ENCODE measurements at regions not wholly inside any gene's neighbourhood (a gene's known extent, or its start where the extent isn't known, plus 50 kb on each side); places are given as distances from the start of the nearest gene placed in this dataset.

DNA sequence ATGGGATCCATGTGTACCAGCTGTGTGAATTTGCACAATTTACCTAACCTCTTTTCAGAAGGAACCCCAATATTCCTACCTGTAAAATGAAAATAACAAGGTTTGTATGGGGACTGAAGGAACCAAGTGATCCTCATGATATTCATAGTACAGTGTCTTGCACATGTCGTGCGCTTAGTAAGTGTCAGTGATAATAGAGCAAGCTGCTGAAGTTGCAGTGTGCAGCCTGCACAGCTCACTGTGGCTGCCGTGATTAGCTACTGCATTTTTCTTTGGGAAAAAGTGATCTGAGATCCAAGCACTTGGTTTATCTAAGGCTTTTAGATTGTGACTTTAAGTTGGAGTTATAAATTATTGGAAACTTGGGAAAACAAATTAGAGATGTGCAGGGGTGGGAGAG is 135.9 kb upstream of the FRY start:
- peaks cover 7 to 21% of the 10 kb centered on the region in 2 experiments for H3K4me1 Mint-ChIP-seq
- no peaks in the 10 kb centered on the region for H3K79me1 ChIP-seq (ENCODE audit: insufficient read depth, low read depth, low read length, poor library complexity, severe bottlenecking)
- no peak overlapping the region for H4K5ac ChIP-seq (ENCODE audit: insufficient read length, low read depth, low read length)
- H2AK5ac ChIP-seq (ENCODE audit: insufficient read length, low read length): no peak overlapping the region
- no peaks in the 10 kb centered on the region for H3K9me3 ChIP-seq (ENCODE audit: control insufficient read depth, low read depth, low read length)
- H3K4me3 Mint-ChIP-seq: no peak overlapping the region
- H3K4me1 ChIP-seq (ENCODE audit: insufficient read depth, low read length): no peaks in the 10 kb centered on the region
- H3K18ac ChIP-seq (ENCODE audit: insufficient read length, low read depth, low read length): no peak overlapping the region
- no peaks in the 10 kb centered on the region for H3K27me3 ChIP-seq (ENCODE audit: insufficient read depth, low read length)
- no peak overlapping the region for H4K8ac ChIP-seq (replicated peaks; ENCODE audit: insufficient read length, low read depth, low read length)
- H3K23me2 ChIP-seq (ENCODE audit: insufficient read length, low read depth, low read length, poor library complexity, severe bottlenecking): no peaks in the 10 kb centered on the region
- peaks cover 3 to 4% of the 10 kb centered on the region in 2 experiments; a peak in 4 of 5 replicates for H3K9me3 Mint-ChIP-seq
- no peak for DNase-seq
- H3K4me2 ChIP-seq (ENCODE audit: insufficient read depth, insufficient read length, low read length): no peak overlapping the region
- no peak overlapping the region for H4K91ac ChIP-seq (ENCODE audit: insufficient read length, low read depth, low read length)
- no peak overlapping the region for H3K27ac Mint-ChIP-seq
- no peak overlapping the region for H3K56ac ChIP-seq (ENCODE audit: insufficient read length, low read depth, low read length)
- H3K9ac ChIP-seq (ENCODE audit: extremely low read depth, insufficient read length, low read length): no peak overlapping the region
- H3K27me3 Mint-ChIP-seq (ENCODE audit: low read depth): no peaks in the 10 kb centered on the region
- no peak overlapping the region for H3T11ph ChIP-seq (ENCODE audit: low read length)
- no peak overlapping the region for H2AFZ ChIP-seq (ENCODE audit: low read length)
- H2BK5ac ChIP-seq (ENCODE audit: insufficient read length, low read length): no peak overlapping the region
- no peaks in the 10 kb centered on the region for H3K79me2 ChIP-seq (ENCODE audit: insufficient read depth, low read length)
- H4K20me1 ChIP-seq (ENCODE audit: control insufficient read depth, insufficient read depth, insufficient read length): no peaks in the 10 kb centered on the region
- H3K36me3 Mint-ChIP-seq (ENCODE audit: insufficient read depth in 1 of 3, low read depth in 3 of 3): peaks cover 0 to 6% (median 0%) of the 10 kb centered on the region in 3 experiments; a peak in 2 of 7 replicates
- TF ChIP-seq, protein P1, sequence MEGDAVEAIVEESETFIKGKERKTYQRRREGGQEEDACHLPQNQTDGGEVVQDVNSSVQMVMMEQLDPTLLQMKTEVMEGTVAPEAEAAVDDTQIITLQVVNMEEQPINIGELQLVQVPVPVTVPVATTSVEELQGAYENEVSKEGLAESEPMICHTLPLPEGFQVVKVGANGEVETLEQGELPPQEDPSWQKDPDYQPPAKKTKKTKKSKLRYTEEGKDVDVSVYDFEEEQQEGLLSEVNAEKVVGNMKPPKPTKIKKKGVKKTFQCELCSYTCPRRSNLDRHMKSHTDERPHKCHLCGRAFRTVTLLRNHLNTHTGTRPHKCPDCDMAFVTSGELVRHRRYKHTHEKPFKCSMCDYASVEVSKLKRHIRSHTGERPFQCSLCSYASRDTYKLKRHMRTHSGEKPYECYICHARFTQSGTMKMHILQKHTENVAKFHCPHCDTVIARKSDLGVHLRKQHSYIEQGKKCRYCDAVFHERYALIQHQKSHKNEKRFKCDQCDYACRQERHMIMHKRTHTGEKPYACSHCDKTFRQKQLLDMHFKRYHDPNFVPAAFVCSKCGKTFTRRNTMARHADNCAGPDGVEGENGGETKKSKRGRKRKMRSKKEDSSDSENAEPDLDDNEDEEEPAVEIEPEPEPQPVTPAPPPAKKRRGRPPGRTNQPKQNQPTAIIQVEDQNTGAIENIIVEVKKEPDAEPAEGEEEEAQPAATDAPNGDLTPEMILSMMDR (conservative IDR thresholded peaks at IDR 0.05): no peak
- H2BK15ac ChIP-seq (ENCODE audit: low read depth, low read length): no peak overlapping the region
- H2BK12ac ChIP-seq (ENCODE audit: insufficient read length, low read depth, low read length): no peak overlapping the region
- H3K27ac ChIP-seq (ENCODE audit: insufficient read length, low read depth, low read length): no peak overlapping the region
- H2BK20ac ChIP-seq (ENCODE audit: low read depth, low read length, poor library complexity, severe bottlenecking): no peak overlapping the region
- no CpG with 5 or more reads among the region's 3 CpGs for WGBS (ENCODE audit: extremely low coverage, insufficient read length, low lambda C conversion rate)
- H3K23ac ChIP-seq (ENCODE audit: insufficient read length, low read depth, low read length): no peak overlapping the region
- no peak overlapping the region for H3K14ac ChIP-seq (ENCODE audit: insufficient read depth, low read length)
- H2BK120ac ChIP-seq (ENCODE audit: low read depth, low read length, poor library complexity, severe bottlenecking): no peak overlapping the region
- no peak overlapping the region for H3K4ac ChIP-seq (ENCODE audit: low read depth, low read length)
